Heart left ventricle (tissue), 16 donors: ENCODE measurements at regions not wholly inside any gene's neighbourhood (a gene's known extent, or its start where the extent isn't known, plus 50 kb on each side); places are given as distances from the start of the nearest gene placed in this dataset.

Experiments
- ATAC-seq, 4 donors: fragments of 200-7000 bp; cut with Tn5 transposase; one replicate each; pipeline ENCODE4 v1.9.1; 2020 to 2022; ENCODE audit warnings: moderate library complexity in 4 of 4, mild to moderate bottlenecking in 3 of 4, moderate number of reproducible peaks in 1 of 4
- DNase-seq, 5 donors: peaks; one replicate each; pipeline ENCODE4 v3.0.0-alpha.2; 2020
- H3K27ac ChIP-seq, 12 donors: fragments of 200-600 bp; sonication (generic) in 4 of 12; one replicate each; pipeline versions ENCODE4 v1.5.0 to v1.8.0; 2016 to 2022; ENCODE audit warnings: mild to moderate bottlenecking in 2 of 12
- H3K27me3 ChIP-seq, 9 donors: fragments of 200-600 bp; sonication (generic) in 2 of 9; one replicate each; pipeline versions ENCODE4 v1.5.1 to v1.8.0; 2016 to 2022; ENCODE audit warnings: mild to moderate bottlenecking in 3 of 9
- H3K36me3 ChIP-seq, 9 donors: fragments of 200-600 bp; sonication (generic) in 2 of 9; one replicate each; pipeline versions ENCODE4 v1.5.0 to v1.8.0; 2018 to 2022; ENCODE audit warnings: mild to moderate bottlenecking in 2 of 9
- H3K4me1 ChIP-seq, 12 donors: fragments of 200-600 bp; sonication (generic) in 4 of 12; one replicate each; pipeline versions ENCODE4 v1.5.0 to v1.8.0; 2016 to 2022; ENCODE audit warnings: mild to moderate bottlenecking in 3 of 12
- H3K4me3 ChIP-seq, 12 donors: fragments of 200-600 bp; sonication (generic) in 4 of 12; one replicate each; pipeline versions ENCODE4 v1.5.0 to v1.8.0; 2017 to 2022; ENCODE audit warnings: mild to moderate bottlenecking in 9 of 12, moderate library complexity in 4 of 12
- H3K9me3 ChIP-seq, 12 donors: fragments of 200-600 bp; sonication (generic) in 4 of 12; one replicate each; pipeline versions ENCODE4 v1.5.0 to v1.8.0; 2016 to 2022; ENCODE audit warnings: mild to moderate bottlenecking in 1 of 12
- POLR2A ChIP-seq, 2 donors: fragments of 450-650 bp; IDR thresholded peaks; one replicate each; pipeline ENCODE4 v1.6.1; 2017; ENCODE audit warnings: antibody characterized with exemption in 2 of 2, mild to moderate bottlenecking in 2 of 2, moderate library complexity in 2 of 2
- WGBS, 4 donors: extraction: QIAGEN DNeasy Blood & Tissue Kit in 2 of 4; methylation state at CpG; one replicate each; pipeline versions ENCODE4 v1.1.5 to v1.1.7; 2013 to 2018; 5-methylcytosine and 5-hydroxymethylcytosine counted together
- intact Hi-C, 10 donors: fragments of 100-400 bp; cut with DNase I; formaldehyde crosslinking; loops; one replicate each; pipeline versions ENCODE4 v1.11.1 to v1.14.2; 2022
- TF ChIP-seq, protein P1 (sequence below), 12 donors: fragments of 200-600 bp; sonication (generic) in 4 of 12; IDR thresholded peaks; one replicate each; pipeline versions ENCODE4 v1.5.0 to v1.8.0; 2018 to 2022; ENCODE audit warnings: antibody characterized with exemption in 12 of 12, mild to moderate bottlenecking in 5 of 12
- donor health status: ischemic (EF 13 %, LVEDD 7.1; RV severe dilation, severe dysfunction).
- donor health status: healthy with polysubstance abuse.
- donor health status: DM: no; HTN: yes; CAD: no.
- donor health status: DM: no; HTN: no; CAD: no.
- donor health status: ischemic (EF 25% LVEDD 6.9; RV normal size, moderate dysfunction).
- donor health status: ischemic (EF 25% LVEDD 5.7; RV mildly dilated, moderate dysfunction).
- donor health status: healthy.
- donor health status: DM: yes; HTN: yes; CAD: no.
- donor health status: ischemic (EF 35%, LVEDD 5.7; RV mildly dilated, moderate dysfunction).
- donor health status: nonischemic (EF 11% LVEDD 7.7; RV severe dilation, severe dysfunction).
- donor health status: DM: yes; HTN: yes; CAD: no.
- donor health status: PGD.
- donor health status: ischemic (EF 29% LVEDD 5.4; RV normal size, mild dysfunction).
- donor health status: nonischemic (EF 23%, LVEDD 6.1; RV moderate dilation, normal function).

DNA sequence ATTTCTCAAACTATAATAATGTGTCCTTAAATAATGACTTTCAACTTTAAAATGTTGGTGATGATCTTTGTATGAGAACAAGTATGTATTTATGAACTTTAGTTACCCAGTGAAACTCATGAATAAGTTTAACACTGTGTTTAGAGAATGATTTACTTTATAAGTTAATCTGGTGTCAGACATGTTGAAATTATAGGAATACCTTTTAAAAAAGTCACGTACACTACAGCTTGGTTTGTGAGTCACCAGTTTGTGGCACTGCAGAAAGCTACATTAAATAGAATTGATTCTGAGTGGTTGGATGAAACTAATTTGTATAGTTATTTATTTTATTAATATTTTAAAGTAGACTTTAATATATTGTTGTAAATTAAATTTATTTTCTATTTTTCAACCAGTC is 1366.2 kb upstream of the PCDH20 start:
- no peak overlapping the region for H3K27ac ChIP-seq
- H3K9me3 ChIP-seq, result no peaks in the 10 kb centered on the region
- WGBS, 4 donors, result 79 to 92% (median 86%) methylated on average over 1 of the region's 1 CpG
- no peaks in the 10 kb centered on the region for H3K4me1 ChIP-seq
- TF ChIP-seq, protein P1, sequence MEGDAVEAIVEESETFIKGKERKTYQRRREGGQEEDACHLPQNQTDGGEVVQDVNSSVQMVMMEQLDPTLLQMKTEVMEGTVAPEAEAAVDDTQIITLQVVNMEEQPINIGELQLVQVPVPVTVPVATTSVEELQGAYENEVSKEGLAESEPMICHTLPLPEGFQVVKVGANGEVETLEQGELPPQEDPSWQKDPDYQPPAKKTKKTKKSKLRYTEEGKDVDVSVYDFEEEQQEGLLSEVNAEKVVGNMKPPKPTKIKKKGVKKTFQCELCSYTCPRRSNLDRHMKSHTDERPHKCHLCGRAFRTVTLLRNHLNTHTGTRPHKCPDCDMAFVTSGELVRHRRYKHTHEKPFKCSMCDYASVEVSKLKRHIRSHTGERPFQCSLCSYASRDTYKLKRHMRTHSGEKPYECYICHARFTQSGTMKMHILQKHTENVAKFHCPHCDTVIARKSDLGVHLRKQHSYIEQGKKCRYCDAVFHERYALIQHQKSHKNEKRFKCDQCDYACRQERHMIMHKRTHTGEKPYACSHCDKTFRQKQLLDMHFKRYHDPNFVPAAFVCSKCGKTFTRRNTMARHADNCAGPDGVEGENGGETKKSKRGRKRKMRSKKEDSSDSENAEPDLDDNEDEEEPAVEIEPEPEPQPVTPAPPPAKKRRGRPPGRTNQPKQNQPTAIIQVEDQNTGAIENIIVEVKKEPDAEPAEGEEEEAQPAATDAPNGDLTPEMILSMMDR (IDR thresholded peaks at IDR 0.05), result no peak
- no peak for TF ChIP-seq POLR2A (IDR thresholded peaks at IDR 0.05)
- H3K27me3 ChIP-seq, result no peaks in the 10 kb centered on the region
- ATAC-seq (no peak), DNase-seq (no peak)
- no peak overlapping the region for H3K4me3 ChIP-seq
- H3K36me3 ChIP-seq, result no peaks in the 10 kb centered on the region
- intact Hi-C loops, result no loop called here

DNA sequence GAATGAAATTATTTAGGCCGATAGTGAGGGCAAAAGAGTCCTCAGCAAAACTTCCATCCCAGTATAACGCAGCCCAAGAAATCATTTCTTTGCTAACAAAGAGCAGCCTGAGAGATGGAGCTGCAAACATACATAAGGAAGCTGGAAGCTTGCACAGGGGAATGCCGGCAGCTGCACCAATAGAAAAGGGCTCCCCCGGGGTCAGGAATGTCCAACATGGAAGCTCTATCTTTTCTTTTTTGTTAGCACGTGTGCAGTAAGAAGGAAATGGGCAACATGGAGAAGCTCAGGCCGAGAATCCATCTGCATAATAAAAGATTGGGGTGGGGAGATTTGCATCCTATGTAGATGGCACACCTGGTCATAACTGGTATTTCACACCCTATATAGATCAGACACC is 1363.5 kb upstream of the PCDH20 start:
- intact Hi-C loops, result no loop called here
- Histone ChIP-seq H3K4me1 (no peaks in the 10 kb centered on the region), H3K4me3 (no peak overlapping the region), H3K27ac (no peak overlapping the region), H3K27me3 (no peaks in the 10 kb centered on the region), H3K36me3 (no peaks in the 10 kb centered on the region), H3K9me3 (no peaks in the 10 kb centered on the region)
- no peak for DNase-seq
- no peak for TF ChIP-seq POLR2A (IDR thresholded peaks at IDR 0.05)
- TF ChIP-seq, protein P1 (IDR thresholded peaks at IDR 0.05), result no peak
- ATAC-seq, result no peak
- 76 to 83% (median 78%) methylated on average over 6 of the region's 6 CpGs for WGBS, 4 donors

DNA sequence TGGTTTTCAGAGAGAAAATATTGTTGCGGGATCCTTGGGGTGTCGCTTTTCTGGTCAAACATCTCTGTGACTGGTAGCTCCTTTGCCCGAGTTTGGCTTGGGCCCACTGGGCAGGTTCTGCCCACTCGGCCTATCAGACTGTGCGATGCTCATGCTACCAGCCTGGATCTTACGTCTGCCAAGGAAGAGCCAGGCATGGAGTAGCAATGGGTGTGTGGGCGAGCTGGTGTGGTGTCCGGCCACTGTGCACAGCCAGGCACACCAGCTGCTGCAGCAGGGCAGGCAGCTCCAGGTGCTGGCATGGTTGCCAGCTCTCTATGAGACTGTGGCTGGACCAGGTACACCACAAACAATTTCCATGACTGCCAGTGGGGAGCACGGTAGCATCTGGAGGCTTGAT is 1351.8 kb upstream of the PCDH20 start:
- TF ChIP-seq, protein P1 (IDR thresholded peaks at IDR 0.05), result no peak
- Histone ChIP-seq H3K27ac (no peak overlapping the region), H3K36me3 (no peaks in the 10 kb centered on the region), H3K4me1 (no peaks in the 10 kb centered on the region), H3K4me3 (no peak overlapping the region), H3K27me3 (no peaks in the 10 kb centered on the region), H3K9me3 (peaks cover 0 to 4% (median 0%) of the 10 kb centered on the region in 12 donors)
- intact Hi-C loops, result no loop called here
- ATAC-seq, result no peak
- no peak for DNase-seq
- WGBS, 4 donors, result 82 to 87% (median 84%) methylated on average over 9 of the region's 9 CpGs

DNA sequence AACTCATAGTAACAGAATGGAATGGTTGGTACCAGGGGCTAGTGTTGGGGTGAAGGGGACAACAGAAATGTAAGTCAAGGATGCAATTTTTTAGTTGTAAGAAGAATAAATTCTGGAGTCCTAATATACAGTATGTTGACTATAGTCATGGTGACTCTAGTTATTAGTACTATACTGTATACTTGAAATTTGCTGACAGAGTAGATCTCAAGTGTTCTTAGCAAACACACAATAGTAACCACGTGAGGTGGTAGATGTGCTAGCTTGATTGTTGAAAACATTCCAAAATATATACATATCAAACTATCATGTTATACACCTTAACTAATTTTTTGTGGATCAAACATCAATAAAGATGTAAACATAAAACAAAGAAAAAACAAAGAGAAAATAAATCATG is 1345.1 kb upstream of the PCDH20 start:
- Histone ChIP-seq H3K36me3 (no peaks in the 10 kb centered on the region), H3K27me3 (no peaks in the 10 kb centered on the region), H3K4me1 (no peaks in the 10 kb centered on the region), H3K27ac (no peak overlapping the region), H3K9me3 (peaks cover 0 to 6% (median 0%) of the 10 kb centered on the region in 12 donors), H3K4me3 (no peak overlapping the region)
- no peak for ATAC-seq
- TF ChIP-seq POLR2A (IDR thresholded peaks at IDR 0.05), result no peak
- DNase-seq, result no peak
- WGBS, 4 donors, result 56 to 66% (median 60%) methylated on average over 1 of the region's 1 CpG
- intact Hi-C loops, result no loop called here

DNA sequence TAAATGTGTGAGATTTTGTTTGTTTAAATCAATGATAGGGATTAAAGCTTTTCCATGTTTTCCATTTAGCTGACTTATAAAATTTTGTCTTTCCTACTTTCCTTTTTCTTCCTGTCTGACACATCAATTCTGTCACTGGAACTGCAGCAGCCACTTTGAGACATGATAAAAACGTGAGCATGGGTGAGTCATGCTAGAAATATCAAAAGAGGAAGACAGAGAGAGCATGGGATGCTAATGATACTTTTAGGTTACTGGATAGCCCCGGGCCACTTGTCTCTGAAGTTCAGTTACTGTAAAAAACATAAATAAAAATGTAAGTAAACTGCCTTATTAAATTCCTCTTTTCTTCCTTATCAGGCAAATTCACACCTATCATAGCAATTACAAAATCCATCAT is 1332.0 kb upstream of the PCDH20 start:
- Histone ChIP-seq H3K4me1 (no peaks in the 10 kb centered on the region), H3K4me3 (no peak overlapping the region), H3K27ac (no peak overlapping the region), H3K9me3 (peaks cover 0 to 8% (median 0%) of the 10 kb centered on the region in 12 donors), H3K36me3 (no peaks in the 10 kb centered on the region), H3K27me3 (no peaks in the 10 kb centered on the region)
- no peak for TF ChIP-seq POLR2A (IDR thresholded peaks at IDR 0.05)
- TF ChIP-seq, protein P1 (IDR thresholded peaks at IDR 0.05), result no peak
- 5 to 25% (median 12%) methylated on average over 2 of the region's 2 CpGs for WGBS, 4 donors
- DNase-seq, result no peak
- intact Hi-C loops, result no loop called here
- no peak for ATAC-seq
